Parathyroid adenoma (tissue), 2 donors: ENCODE measurements at regions not wholly inside any gene's neighbourhood (a gene's known extent, or its start where the extent isn't known, plus 50 kb on each side); places are given as distances from the start of the nearest gene placed in this dataset.

Experiments
- H2AFZ ChIP-seq: fragments of 300-600 bp; sonication (generic); one replicate; pipeline ENCODE4 v1.7.0; 2017; ENCODE audit warnings: antibody characterized with exemption, mild to moderate bottlenecking
- H3K27ac ChIP-seq: fragments of 300-600 bp; sonication (generic); one replicate; pipeline ENCODE4 v1.7.0; 2017
- H3K27me3 ChIP-seq: fragments of 300-600 bp; sonication (generic); one replicate; pipeline ENCODE4 v1.7.0; 2017; ENCODE audit warnings: low read length; ENCODE audit not compliant: control insufficient read depth, insufficient read depth
- H3K36me3 ChIP-seq: fragments of 300-600 bp; sonication (generic); one replicate; pipeline ENCODE4 v1.7.0; 2017; ENCODE audit warnings: low read length; ENCODE audit not compliant: control insufficient read depth, insufficient read depth
- H3K4me1 ChIP-seq: fragments of 300-600 bp; sonication (generic); one replicate; pipeline ENCODE4 v1.7.0; 2017; ENCODE audit warnings: control low read depth
- H3K4me2 ChIP-seq: fragments of 300-600 bp; sonication (generic); one replicate; pipeline ENCODE4 v1.7.0; 2017; ENCODE audit warnings: low read length
- H3K4me3 ChIP-seq: fragments of 300-600 bp; sonication (generic); one replicate; pipeline ENCODE4 v1.7.0; 2017; ENCODE audit warnings: low read depth, low read length
- H3K79me2 ChIP-seq: fragments of 300-600 bp; sonication (generic); one replicate; pipeline ENCODE4 v1.7.0; 2017; ENCODE audit warnings: control low read depth
- H3K9ac ChIP-seq: fragments of 300-600 bp; sonication (generic); one replicate; pipeline ENCODE4 v1.7.0; 2017; ENCODE audit warnings: mild to moderate bottlenecking
- H3K9me3 ChIP-seq: fragments of 300-600 bp; sonication (generic); one replicate; pipeline ENCODE4 v1.7.0; 2017; ENCODE audit warnings: low read length; ENCODE audit not compliant: control insufficient read depth
- TF ChIP-seq, protein P1 (sequence below): fragments of 300-600 bp; sonication (generic); IDR thresholded peaks from one replicate; pipeline ENCODE4 v1.7.0; 2017; ENCODE audit warnings: antibody characterized with exemption, mild to moderate bottlenecking
- donor health status: primary hyperparathyroidism.

DNA sequence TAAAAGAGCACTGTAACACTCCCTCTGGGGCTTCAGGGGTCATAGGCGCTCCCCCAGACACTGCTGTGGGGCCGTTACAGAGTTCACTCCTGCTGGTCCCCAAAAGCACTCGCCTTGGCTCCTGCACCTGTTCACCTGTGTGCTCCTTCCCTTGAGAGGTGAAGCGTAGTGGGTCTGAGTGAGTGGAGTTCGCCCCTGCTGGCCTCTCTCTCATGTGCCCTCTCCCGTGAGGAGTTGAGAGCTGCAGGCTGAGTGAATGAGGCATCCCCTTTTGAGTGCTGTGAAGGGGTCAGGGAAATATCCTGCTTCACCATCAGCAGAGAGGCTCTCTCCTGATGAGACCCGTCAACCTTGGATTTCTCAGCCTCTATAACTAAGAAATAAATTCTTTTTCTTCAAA is 134.6 kb upstream of the TUT7 start:
- TF ChIP-seq, protein P1, sequence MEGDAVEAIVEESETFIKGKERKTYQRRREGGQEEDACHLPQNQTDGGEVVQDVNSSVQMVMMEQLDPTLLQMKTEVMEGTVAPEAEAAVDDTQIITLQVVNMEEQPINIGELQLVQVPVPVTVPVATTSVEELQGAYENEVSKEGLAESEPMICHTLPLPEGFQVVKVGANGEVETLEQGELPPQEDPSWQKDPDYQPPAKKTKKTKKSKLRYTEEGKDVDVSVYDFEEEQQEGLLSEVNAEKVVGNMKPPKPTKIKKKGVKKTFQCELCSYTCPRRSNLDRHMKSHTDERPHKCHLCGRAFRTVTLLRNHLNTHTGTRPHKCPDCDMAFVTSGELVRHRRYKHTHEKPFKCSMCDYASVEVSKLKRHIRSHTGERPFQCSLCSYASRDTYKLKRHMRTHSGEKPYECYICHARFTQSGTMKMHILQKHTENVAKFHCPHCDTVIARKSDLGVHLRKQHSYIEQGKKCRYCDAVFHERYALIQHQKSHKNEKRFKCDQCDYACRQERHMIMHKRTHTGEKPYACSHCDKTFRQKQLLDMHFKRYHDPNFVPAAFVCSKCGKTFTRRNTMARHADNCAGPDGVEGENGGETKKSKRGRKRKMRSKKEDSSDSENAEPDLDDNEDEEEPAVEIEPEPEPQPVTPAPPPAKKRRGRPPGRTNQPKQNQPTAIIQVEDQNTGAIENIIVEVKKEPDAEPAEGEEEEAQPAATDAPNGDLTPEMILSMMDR, result no peak
- Histone ChIP-seq H3K4me3 (no peak overlapping the region), H3K9ac (no peak overlapping the region)

DNA sequence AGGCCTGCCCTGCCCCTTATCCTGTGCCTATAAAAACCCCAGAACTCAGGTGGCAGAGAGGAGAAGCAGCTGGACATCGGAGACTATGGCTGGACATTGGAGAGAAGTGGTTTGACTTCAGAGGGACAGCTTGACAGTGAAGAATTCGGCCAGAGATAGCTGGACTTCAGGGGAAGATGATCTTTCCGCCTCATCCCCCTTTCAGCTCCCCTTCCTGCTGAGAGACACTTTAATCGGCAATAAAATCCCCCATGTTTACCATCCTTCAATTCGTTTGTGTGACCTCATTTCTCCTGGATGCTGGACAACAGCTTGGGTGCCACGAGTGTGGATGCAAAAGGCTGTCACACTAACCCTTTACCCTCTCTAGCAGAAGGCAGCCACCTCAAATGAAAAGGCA is 134.1 kb upstream of the TUT7 start:
- TF ChIP-seq, protein P1, result no peak
- Histone ChIP-seq H3K27ac (no peak overlapping the region), H3K4me2 (no peak overlapping the region), H3K4me1 (no peaks in the 10 kb centered on the region), H3K27me3 (no peaks in the 10 kb centered on the region), H2AFZ (no peak overlapping the region), H3K36me3 (no peaks in the 10 kb centered on the region), H3K9me3 (no peaks in the 10 kb centered on the region), H3K9ac (no peak overlapping the region), H3K4me3 (no peak overlapping the region), H3K79me2 (no peaks in the 10 kb centered on the region)

More for the DNA sequence above, 134.6 kb upstream of the TUT7 start:
- H3K79me2 ChIP-seq, result no peaks in the 10 kb centered on the region
- no peak overlapping the region for H3K27ac ChIP-seq
- no peak overlapping the region for H2AFZ ChIP-seq
- H3K27me3 ChIP-seq, result no peaks in the 10 kb centered on the region
- H3K9me3 ChIP-seq, result no peaks in the 10 kb centered on the region
- no peaks in the 10 kb centered on the region for H3K4me1 ChIP-seq
- no peaks in the 10 kb centered on the region for H3K36me3 ChIP-seq
- H3K4me2 ChIP-seq, result no peak overlapping the region

DNA sequence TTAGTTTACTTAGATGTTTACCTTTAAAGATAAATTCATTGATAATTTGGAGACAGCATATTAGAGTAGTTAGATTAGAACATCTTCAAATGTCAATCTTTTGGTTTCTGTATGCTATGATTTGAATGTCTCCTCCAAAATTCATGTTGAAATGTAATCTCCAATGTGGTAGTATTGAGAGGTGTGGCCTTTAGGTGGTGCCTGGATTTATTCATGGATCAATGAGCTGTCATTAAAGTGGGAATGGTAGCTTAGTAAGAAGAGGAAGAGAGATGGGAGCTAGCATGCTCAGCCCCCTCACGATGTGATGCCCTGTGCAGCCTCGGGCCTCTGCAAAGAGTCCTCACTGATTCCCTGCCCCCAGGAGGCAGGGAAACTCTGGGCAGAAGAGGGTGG is 133.6 kb upstream of the TUT7 start:
- Histone ChIP-seq H3K9me3 (no peaks in the 10 kb centered on the region), H2AFZ (no peak overlapping the region), H3K79me2 (no peaks in the 10 kb centered on the region), H3K36me3 (no peaks in the 10 kb centered on the region), H3K27ac (no peak overlapping the region), H3K27me3 (no peaks in the 10 kb centered on the region), H3K4me1 (no peaks in the 10 kb centered on the region), H3K4me3 (no peak overlapping the region), H3K9ac (no peak overlapping the region), H3K4me2 (no peak overlapping the region)
- TF ChIP-seq, protein P1, result no peak

DNA sequence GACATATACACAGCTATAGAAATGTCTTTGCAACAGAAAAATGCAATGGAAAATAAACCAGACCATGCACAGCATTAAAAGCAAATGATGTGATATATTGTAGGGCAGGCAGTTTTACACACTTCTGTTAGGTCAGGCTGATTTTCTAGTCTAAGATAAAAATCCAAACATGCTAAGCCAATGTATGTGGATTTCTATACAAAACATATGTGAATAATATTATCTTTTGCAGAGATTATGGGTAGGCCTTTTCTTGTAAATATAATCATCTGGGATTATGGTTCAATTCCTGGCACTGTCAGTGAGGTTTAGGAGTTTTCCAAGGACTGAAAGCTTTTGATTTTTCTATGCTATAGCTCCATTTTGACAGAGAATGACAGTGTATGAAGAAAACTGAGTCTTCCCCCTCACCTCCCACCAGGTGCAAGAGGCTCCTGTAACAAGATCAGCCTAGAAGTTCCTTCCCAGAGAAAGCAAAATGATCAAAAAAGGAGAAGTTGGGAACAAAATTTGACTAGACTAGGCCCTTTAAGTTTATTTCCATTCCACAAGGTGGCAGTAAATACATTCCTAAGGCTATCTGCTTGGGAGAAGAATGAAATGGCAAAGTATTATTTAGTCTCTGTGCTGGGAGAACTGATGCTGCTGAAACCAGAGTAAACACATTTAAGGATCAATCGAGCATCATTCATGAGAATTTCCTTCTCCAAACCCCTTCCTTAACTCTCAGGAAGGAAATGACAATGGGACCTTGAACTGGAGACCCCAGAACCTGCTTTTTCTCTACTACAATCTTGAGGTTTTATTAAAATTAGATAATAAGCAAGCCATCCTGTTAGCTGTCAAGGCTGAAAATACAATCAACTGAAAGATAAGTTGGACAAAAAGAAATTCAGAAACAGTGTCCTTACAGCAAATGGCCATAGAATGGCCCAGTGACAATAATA is 133.0 kb upstream of the TUT7 start:
- no peak overlapping the region for H3K27ac ChIP-seq
- no peak overlapping the region for H2AFZ ChIP-seq
- no peak overlapping the region for H3K4me3 ChIP-seq
- TF ChIP-seq, protein P1, result peak; percentile 36
- H3K27me3 ChIP-seq, result no peaks in the 10 kb centered on the region
- no peak overlapping the region for H3K9ac ChIP-seq
- H3K36me3 ChIP-seq, result no peaks in the 10 kb centered on the region
- H3K79me2 ChIP-seq, result no peaks in the 10 kb centered on the region
- H3K9me3 ChIP-seq, result no peaks in the 10 kb centered on the region
- H3K4me1 ChIP-seq, result no peaks in the 10 kb centered on the region
- H3K4me2 ChIP-seq, result no peak overlapping the region

GRCh38 chr9:86485359-86485758 is 131.1 kb upstream of the TUT7 start:
- no peak overlapping the region for H3K4me2 ChIP-seq
- TF ChIP-seq, protein P1, result no peak

More at GRCh38 chr9:86485359-86485758, 131.1 kb upstream of the TUT7 start:
- Histone ChIP-seq H3K4me1 (no peaks in the 10 kb centered on the region), H3K27me3 (no peaks in the 10 kb centered on the region), H3K9me3 (no peaks in the 10 kb centered on the region), H2AFZ (no peak overlapping the region), H3K4me3 (no peak overlapping the region), H3K27ac (no peak overlapping the region), H3K79me2 (no peaks in the 10 kb centered on the region), H3K36me3 (no peaks in the 10 kb centered on the region), H3K9ac (no peak overlapping the region)
